H9 (cell line): ENCODE measurements at regions not wholly inside any gene's neighbourhood (a gene's known extent, or its start where the extent isn't known, plus 50 kb on each side); places are given as distances from the start of the nearest gene placed in this dataset.

ENCODE experiments used
- DNase-seq: peaks from one replicate; pipeline ENCODE4 v3.0.0-alpha.2; 2017
- H2AFZ ChIP-seq: one replicate; pipeline ENCODE4 v1.6.1; 2013; ENCODE audit warnings: mild to moderate bottlenecking, low read length, control low read depth, moderate library complexity
- H2AK5ac ChIP-seq: 2 replicates; pipeline ENCODE4 v1.6.1; 2013; ENCODE audit warnings: low read length, control low read depth, mixed read lengths; ENCODE audit not compliant: insufficient read length
- H2BK120ac ChIP-seq: one replicate; pipeline ENCODE4 v1.6.1; 2013; ENCODE audit warnings: low read depth, mild to moderate bottlenecking, low read length, control low read depth, inconsistent platforms; ENCODE audit not compliant: poor library complexity, severe bottlenecking
- H2BK12ac ChIP-seq: 2 replicates; pipeline ENCODE4 v1.6.1; 2013; ENCODE audit warnings: low read length, control low read depth, mixed read lengths, low read depth; ENCODE audit not compliant: insufficient read length
- H2BK15ac ChIP-seq: 2 replicates; pipeline ENCODE4 v1.6.1; 2013; ENCODE audit warnings: low read depth, low read length, control low read depth
- H2BK20ac ChIP-seq: one replicate; pipeline ENCODE4 v1.6.1; 2013; ENCODE audit warnings: low read depth, mild to moderate bottlenecking, low read length, control low read depth, inconsistent platforms; ENCODE audit not compliant: poor library complexity, severe bottlenecking
- H2BK5ac ChIP-seq: 2 replicates; pipeline ENCODE4 v1.6.1; 2013; ENCODE audit warnings: low read length, control low read depth, mixed read lengths; ENCODE audit not compliant: insufficient read length
- H3K14ac ChIP-seq: 2 replicates; pipeline ENCODE4 v1.6.1; 2013; ENCODE audit warnings: low read length, control low read depth; ENCODE audit not compliant: insufficient read depth
- H3K18ac ChIP-seq: 2 replicates; pipeline ENCODE4 v1.6.1; 2013; ENCODE audit warnings: low read depth, mild to moderate bottlenecking, mixed read lengths, low read length, control low read depth; ENCODE audit not compliant: insufficient read length
- H3K23ac ChIP-seq: 2 replicates; pipeline ENCODE4 v1.6.1; 2013; ENCODE audit warnings: low read length, control low read depth, mixed read lengths, low read depth; ENCODE audit not compliant: insufficient read length
- H3K23me2 ChIP-seq: 2 replicates; pipeline ENCODE4 v1.6.1; 2013; ENCODE audit warnings: low read depth, mild to moderate bottlenecking, mixed read lengths, low read length, control low read depth; ENCODE audit not compliant: insufficient read length, poor library complexity, severe bottlenecking
- H3K27ac ChIP-seq: 2 replicates; pipeline ENCODE4 v1.5.1; 2013; ENCODE audit warnings: low read length, control low read depth, mixed read lengths, low read depth; ENCODE audit not compliant: insufficient read length
- H3K27me3 ChIP-seq: 2 replicates; pipeline ENCODE4 v1.6.1; 2013; ENCODE audit warnings: low read length, control low read depth, inconsistent platforms; ENCODE audit not compliant: insufficient read depth
- H3K4ac ChIP-seq: 2 replicates; pipeline ENCODE4 v1.6.1; 2013; ENCODE audit warnings: low read depth, mild to moderate bottlenecking, control low read depth, inconsistent platforms, low read length, moderate library complexity
- H3K4me1 ChIP-seq: 2 replicates; pipeline ENCODE4 v1.6.1; 2013; ENCODE audit warnings: low read length, control low read depth, inconsistent platforms; ENCODE audit not compliant: insufficient read depth
- H3K4me2 ChIP-seq: 2 replicates; pipeline ENCODE4 v1.6.1; 2013; ENCODE audit warnings: low read length, control low read depth, mixed read lengths; ENCODE audit not compliant: insufficient read length, insufficient read depth
- H3K56ac ChIP-seq: 2 replicates; pipeline ENCODE4 v1.6.1; 2013; ENCODE audit warnings: low read depth, mild to moderate bottlenecking, mixed read lengths, low read length, control low read depth; ENCODE audit not compliant: insufficient read length
- H3K79me1 ChIP-seq: 2 replicates; pipeline ENCODE4 v1.6.1; 2013; ENCODE audit warnings: low read depth, mild to moderate bottlenecking, moderate library complexity, low read length, control low read depth, inconsistent platforms; ENCODE audit not compliant: insufficient read depth, poor library complexity, severe bottlenecking
- H3K79me2 ChIP-seq: 2 replicates; pipeline ENCODE4 v1.6.1; 2013; ENCODE audit warnings: low read length, control low read depth, inconsistent platforms; ENCODE audit not compliant: insufficient read depth
- H3K9ac ChIP-seq: 2 replicates; pipeline ENCODE4 v1.6.1; 2013; ENCODE audit warnings: low read length, control low read depth, mixed read lengths; ENCODE audit not compliant: insufficient read length; ENCODE audit errors: extremely low read depth
- H3K9me3 ChIP-seq: one replicate; pipeline ENCODE4 v1.6.1; 2013; ENCODE audit warnings: low read depth, low read length, inconsistent platforms; ENCODE audit not compliant: control insufficient read depth
- H3T11ph ChIP-seq: one replicate; pipeline ENCODE4 v1.6.1; 2013; ENCODE audit warnings: mild to moderate bottlenecking, low read length, control low read depth, inconsistent platforms
- H4K20me1 ChIP-seq: one replicate; pipeline ENCODE4 v1.6.1; 2013; ENCODE audit not compliant: control insufficient read depth, insufficient read length, insufficient read depth
- H4K5ac ChIP-seq: 2 replicates; pipeline ENCODE4 v1.6.1; 2013; ENCODE audit warnings: low read depth, mild to moderate bottlenecking, mixed read lengths, low read length, control low read depth; ENCODE audit not compliant: insufficient read length
- H4K8ac ChIP-seq: replicated peaks from 2 replicates; pipeline ENCODE4 v1.6.1; 2013; ENCODE audit warnings: low read length, control low read depth, mixed read lengths, low read depth; ENCODE audit not compliant: insufficient read length
- H4K91ac ChIP-seq: 2 replicates; pipeline ENCODE4 v1.6.1; 2013; ENCODE audit warnings: low read depth, mild to moderate bottlenecking, moderate library complexity, mixed read lengths, low read length, control low read depth; ENCODE audit not compliant: insufficient read length
- H3K27ac Mint-ChIP-seq, 3 experiments: 2 replicates in 2 of 3; 3 replicates in 1 of 3; pipeline ENCODE4 v1.8.0; 2020 to 2021; ENCODE audit warnings: mixed read lengths in 3 of 3, mild to moderate bottlenecking in 1 of 3, moderate library complexity in 1 of 3
- H3K27me3 Mint-ChIP-seq: 2 replicates; pipeline ENCODE4 v1.8.0; 2021; ENCODE audit warnings: low read depth, mild to moderate bottlenecking, moderate library complexity, mixed read lengths
- H3K36me3 Mint-ChIP-seq, 3 experiments: 2 replicates in 2 of 3; 3 replicates in 1 of 3; pipeline ENCODE4 v1.8.0; 2020 to 2021; ENCODE audit warnings: low read depth in 3 of 3, mixed read lengths in 3 of 3; ENCODE audit not compliant: insufficient read depth in 1 of 3
- H3K4me1 Mint-ChIP-seq, 2 experiments: 2 replicates each; pipeline ENCODE4 v1.8.0; 2020; ENCODE audit warnings: mixed read lengths in 2 of 2
- H3K4me3 Mint-ChIP-seq, 2 experiments: 2 replicates in 1 of 2; 3 replicates in 1 of 2; pipeline ENCODE4 v1.8.0; 2020 to 2021; ENCODE audit warnings: mild to moderate bottlenecking in 2 of 2, mixed read lengths in 2 of 2, moderate library complexity in 1 of 2
- H3K9me3 Mint-ChIP-seq, 2 experiments: 2 replicates in 1 of 2; 3 replicates in 1 of 2; pipeline ENCODE4 v1.8.0; 2020; ENCODE audit warnings: mild to moderate bottlenecking in 2 of 2, mixed read lengths in 2 of 2, moderate library complexity in 1 of 2
- CTCF ChIP-seq: fragments of 200-600 bp; sonication (generic); conservative IDR thresholded peaks from 3 replicates; pipeline ENCODE4 v1.8.0; 2021; ENCODE audit warnings: antibody characterized with exemption, mild to moderate bottlenecking
- WGBS: extraction: QIAGEN DNeasy Blood & Tissue Kit; methylation state at CpG from one replicate; pipeline ENCODE4 v1.1.7; 2013; ENCODE audit warnings: missing lambda C conversion rate, low lambda C conversion rate, mixed read lengths; ENCODE audit not compliant: insufficient read length; ENCODE audit errors: extremely low coverage; 5-methylcytosine and 5-hydroxymethylcytosine counted together

GRCh38 chr5:120252839-120253238 is 211.3 kb upstream of the PRR16 start:
- Histone ChIP-seq H2AFZ (no peak overlapping the region), H3K18ac (no peak overlapping the region), H4K5ac (no peak overlapping the region), H3K4ac (no peak overlapping the region), H4K8ac (no peak overlapping the region), H2AK5ac (no peak overlapping the region), H2BK120ac (no peak overlapping the region), H3K56ac (no peak overlapping the region), H3K4me1 (no peaks in the 10 kb centered on the region), H3K27ac (no peak overlapping the region), H3K9ac (no peak overlapping the region), H3K23me2 (no peaks in the 10 kb centered on the region), H4K20me1 (no peaks in the 10 kb centered on the region), H3K27me3 (no peaks in the 10 kb centered on the region), H2BK5ac (no peak overlapping the region), H3K9me3 (no peaks in the 10 kb centered on the region), H3K4me2 (no peak overlapping the region), H2BK12ac (no peak overlapping the region), H3K79me1 (no peaks in the 10 kb centered on the region), H3K14ac (no peak overlapping the region), H2BK15ac (no peak overlapping the region), H3K79me2 (no peaks in the 10 kb centered on the region), H4K91ac (no peak overlapping the region), H3K23ac (no peak overlapping the region), H3T11ph (no peak overlapping the region), H2BK20ac (no peak overlapping the region)
- no peaks in the 10 kb centered on the region for H3K9me3 Mint-ChIP-seq
- peaks cover 17 to 18% of the 10 kb centered on the region in 2 experiments for H3K4me1 Mint-ChIP-seq
- no peak for DNase-seq
- no peak overlapping the region for H3K4me3 Mint-ChIP-seq
- no peak overlapping the region for H3K27ac Mint-ChIP-seq
- no peaks in the 10 kb centered on the region for H3K36me3 Mint-ChIP-seq
- no peak for TF ChIP-seq CTCF
- no CpG with 5 or more reads among the region's 3 CpGs for WGBS
- H3K27me3 Mint-ChIP-seq = no peaks in the 10 kb centered on the region
